VCaP (cell line): ENCODE measurements at regions not wholly inside any gene's neighbourhood (a gene's known extent, or its start where the extent isn't known, plus 50 kb on each side); places are given as distances from the start of the nearest gene placed in this dataset.

Experiments used
- H3K27ac ChIP-seq: fragments of 450-650 bp; 2 replicates; pipeline ENCODE4 v1.5.1; 2017
- TF ChIP-seq, protein P1 (sequence below): fragments of 450-650 bp; conservative IDR thresholded peaks from 2 replicates; pipeline ENCODE4 v1.5.1; 2017; ENCODE audit warnings: mild to moderate bottlenecking, moderate library complexity

DNA sequence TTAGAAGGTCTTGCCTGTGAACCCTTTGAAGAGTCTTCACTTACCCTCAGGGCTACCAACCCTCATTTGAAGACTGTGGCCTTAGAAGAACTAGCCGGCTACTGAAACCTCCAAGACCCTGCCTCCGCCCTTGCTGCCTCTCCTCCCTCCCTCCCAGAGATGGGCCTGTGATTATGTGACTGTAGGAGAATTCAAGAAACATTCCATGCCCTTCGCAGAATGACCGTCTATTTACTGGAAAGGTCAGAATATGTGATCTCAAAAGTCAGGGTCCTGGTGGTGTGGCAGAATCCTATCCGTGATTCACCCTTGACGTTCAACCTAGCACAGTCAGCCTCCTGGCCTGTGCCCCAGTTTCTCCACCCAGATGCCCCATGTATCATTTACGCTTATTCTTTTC lies 109.6 kb downstream of the CTNND1 start:
- TF ChIP-seq, protein P1, sequence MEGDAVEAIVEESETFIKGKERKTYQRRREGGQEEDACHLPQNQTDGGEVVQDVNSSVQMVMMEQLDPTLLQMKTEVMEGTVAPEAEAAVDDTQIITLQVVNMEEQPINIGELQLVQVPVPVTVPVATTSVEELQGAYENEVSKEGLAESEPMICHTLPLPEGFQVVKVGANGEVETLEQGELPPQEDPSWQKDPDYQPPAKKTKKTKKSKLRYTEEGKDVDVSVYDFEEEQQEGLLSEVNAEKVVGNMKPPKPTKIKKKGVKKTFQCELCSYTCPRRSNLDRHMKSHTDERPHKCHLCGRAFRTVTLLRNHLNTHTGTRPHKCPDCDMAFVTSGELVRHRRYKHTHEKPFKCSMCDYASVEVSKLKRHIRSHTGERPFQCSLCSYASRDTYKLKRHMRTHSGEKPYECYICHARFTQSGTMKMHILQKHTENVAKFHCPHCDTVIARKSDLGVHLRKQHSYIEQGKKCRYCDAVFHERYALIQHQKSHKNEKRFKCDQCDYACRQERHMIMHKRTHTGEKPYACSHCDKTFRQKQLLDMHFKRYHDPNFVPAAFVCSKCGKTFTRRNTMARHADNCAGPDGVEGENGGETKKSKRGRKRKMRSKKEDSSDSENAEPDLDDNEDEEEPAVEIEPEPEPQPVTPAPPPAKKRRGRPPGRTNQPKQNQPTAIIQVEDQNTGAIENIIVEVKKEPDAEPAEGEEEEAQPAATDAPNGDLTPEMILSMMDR = no peak
- no peak overlapping the region for H3K27ac ChIP-seq

DNA sequence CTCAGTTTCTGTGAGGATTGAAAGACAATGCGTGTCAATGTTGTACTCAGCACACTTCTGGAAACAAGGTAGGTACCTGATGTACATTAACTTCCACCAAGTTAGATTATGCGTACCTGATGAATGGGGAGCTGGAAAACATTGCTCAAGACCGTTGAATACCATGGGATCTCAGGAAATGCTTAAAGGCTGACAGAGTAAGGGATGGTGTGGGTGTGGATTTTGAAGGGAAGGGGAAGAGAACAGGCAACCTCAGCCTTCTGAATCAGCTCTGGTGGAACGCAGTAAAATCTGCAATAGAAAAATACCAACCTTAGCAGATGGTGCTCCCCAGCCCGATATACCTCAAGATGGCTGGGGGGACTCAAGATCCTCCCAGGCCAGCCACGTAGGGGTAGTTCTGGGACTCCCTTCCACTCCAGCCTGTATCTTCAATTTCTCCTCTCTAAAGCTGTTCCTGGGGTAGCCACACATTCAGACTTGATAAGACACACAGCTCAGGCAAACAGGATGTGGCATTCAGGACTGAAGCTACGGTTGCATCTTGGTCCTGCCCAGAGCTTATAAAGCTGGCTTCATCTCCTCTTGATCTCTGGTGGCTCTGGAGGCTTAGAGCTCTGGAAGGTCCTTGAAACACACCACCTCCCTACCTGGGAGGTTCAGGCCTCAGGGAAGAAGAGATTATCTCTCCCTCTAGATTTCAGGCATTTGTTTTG lies 111.8 kb downstream of the CTNND1 start:
- TF ChIP-seq, protein P1 = no peak

DNA sequence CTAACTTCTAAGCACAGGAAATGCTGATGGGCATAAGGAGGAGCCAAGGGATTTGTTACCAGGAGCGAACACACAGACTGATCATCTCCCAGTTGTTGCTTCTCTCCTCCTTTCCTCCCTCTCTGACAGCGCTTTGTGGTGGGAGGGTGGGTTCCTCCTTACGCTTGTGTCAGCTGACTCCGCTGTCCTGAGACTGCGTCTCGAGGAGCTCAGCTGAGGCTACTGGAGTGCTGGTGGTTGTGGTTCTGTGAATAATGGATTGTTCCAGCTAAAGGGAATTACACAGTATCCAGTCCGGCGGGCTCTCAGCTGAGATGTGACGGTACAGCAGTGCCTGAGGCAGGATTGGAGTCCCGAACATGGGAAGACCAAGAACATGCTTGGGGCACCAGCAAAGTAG lies 113.4 kb downstream of the CTNND1 start:
- TF ChIP-seq, protein P1 = no peak
- H3K27ac ChIP-seq = no peak overlapping the region

More for the DNA sequence above, 111.8 kb downstream of the CTNND1 start:
- H3K27ac ChIP-seq = no peak overlapping the region

DNA sequence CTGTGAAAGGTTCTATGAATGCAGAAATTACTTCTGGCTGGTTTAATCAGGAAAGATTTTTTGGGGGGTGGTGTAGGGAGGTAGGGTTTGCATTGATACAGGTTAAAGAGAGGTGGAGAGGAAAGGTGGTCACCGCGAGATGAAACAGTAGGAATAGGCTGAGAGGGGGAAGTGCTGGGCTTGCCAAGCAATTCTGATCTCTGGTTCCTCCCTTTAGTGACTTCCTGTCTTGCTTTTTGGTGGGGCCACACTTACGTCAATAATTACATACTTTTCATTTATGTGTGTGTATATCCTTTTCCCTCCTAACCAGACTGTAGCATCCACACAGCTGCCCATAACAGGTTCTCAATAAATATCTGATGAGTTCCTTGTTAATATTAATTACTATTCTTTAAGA lies 120.0 kb downstream of the CTNND1 start:
- TF ChIP-seq, protein P1 = no peak
- no peak overlapping the region for H3K27ac ChIP-seq

DNA sequence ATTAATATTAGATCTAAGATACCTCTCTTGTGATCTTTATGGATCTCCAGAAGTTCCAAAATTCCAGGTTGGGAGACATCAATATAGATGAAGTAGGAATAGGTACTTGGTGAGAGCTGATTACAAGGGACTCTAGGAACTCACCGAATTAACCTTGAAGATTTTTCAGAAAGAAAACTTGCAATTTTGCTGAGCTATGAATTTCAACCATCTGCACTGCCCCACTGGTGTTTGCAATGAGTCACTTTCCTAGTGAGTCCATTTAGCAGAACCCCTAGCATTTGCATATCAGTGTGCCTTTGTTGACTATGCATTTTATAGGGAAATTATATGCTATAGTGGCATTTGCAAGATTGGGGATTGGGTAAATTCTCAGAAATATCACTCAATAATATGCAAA lies 122.0 kb downstream of the CTNND1 start:
- TF ChIP-seq, protein P1 = no peak
- H3K27ac ChIP-seq = no peak overlapping the region

DNA sequence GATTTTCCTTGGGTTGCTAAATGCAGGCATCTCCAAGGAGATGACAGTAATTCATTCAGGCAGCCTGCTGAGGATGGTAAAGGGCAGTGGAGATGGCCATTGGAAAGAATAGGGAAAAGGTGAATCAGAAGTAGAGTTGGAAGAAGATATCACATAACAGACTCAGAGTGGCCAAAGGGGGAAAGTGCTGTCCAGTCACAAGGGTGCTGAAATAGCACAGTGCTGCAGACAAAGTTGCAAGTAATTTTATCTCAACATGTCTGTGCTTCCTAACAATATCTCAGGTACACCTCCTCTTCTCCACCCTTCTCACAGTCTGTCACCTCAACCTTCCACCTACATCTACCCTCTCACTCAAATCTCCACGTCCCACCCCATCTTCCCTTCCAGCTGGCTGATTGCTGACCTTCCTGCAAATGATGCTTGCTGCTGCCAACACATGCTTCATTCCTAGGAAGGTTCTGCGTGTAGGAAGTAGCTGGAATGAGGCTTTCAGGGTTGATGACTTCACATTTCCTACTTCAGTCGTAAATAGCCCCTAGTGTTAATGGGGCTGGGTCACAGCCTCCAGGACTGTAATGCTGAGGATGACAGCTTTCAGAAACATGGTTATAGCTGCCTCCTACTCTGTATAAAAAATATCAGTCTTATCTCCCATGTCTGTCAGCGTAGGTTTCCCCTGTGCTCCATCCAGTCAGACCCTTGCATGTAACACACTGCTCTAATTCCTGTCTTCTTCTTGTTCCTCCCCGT lies 123.9 kb downstream of the CTNND1 start:
- TF ChIP-seq, protein P1 = no peak
- H3K27ac ChIP-seq = no peak overlapping the region

DNA sequence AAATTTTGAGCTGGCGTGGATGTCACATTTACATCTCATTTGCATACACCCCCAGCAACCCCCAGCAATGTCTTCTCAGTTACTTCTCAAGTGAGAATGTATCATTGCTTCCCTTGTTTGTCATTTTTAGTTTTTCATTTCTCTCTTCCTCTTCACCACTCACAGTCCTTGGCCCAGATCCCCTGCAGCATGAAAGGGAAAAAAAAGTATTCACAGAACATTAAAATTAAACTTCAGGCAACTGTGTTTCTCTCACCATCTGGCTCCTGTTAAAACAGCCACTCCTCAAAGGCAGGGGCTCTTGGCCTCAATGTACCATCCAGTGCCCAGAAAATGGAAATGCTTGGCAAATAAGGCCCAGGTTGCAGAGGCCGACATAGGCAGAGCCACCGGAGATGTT lies 126.8 kb downstream of the CTNND1 start:
- TF ChIP-seq, protein P1 = no peak
- H3K27ac ChIP-seq = no peak overlapping the region
